Testis (tissue), 2 donors: ENCODE measurements at regions not wholly inside any gene's neighbourhood (a gene's known extent, or its start where the extent isn't known, plus 50 kb on each side); places are given as distances from the start of the nearest gene placed in this dataset.

Experiments
- DNase-seq: peaks from one replicate; pipeline ENCODE4 v3.0.0-alpha.2; 2019
- H3K27ac ChIP-seq, 2 donors: fragments of 200-600 bp; sonication (generic); one replicate each; pipeline ENCODE4 v1.5.1; 2019
- H3K27me3 ChIP-seq: fragments of 200-600 bp; sonication (generic); one replicate; pipeline ENCODE4 v1.5.1; 2019
- H3K36me3 ChIP-seq: fragments of 200-600 bp; sonication (generic); one replicate; pipeline ENCODE4 v1.5.1; 2017; ENCODE audit warnings: low read depth; ENCODE audit errors: missing control alignments
- H3K4me1 ChIP-seq: fragments of 200-600 bp; sonication (generic); one replicate; pipeline ENCODE4 v1.5.1; 2019
- H3K4me3 ChIP-seq, 2 donors: fragments of 200-600 bp; sonication (generic); one replicate each; pipeline ENCODE4 v1.5.1; 2017 to 2019
- H3K9me3 ChIP-seq: fragments of 200-600 bp; sonication (generic); one replicate; pipeline ENCODE4 v1.5.1; 2017
- POLR2A ChIP-seq: fragments of 450-650 bp; IDR thresholded peaks from one replicate; pipeline ENCODE4 v1.6.1; 2017; ENCODE audit warnings: antibody characterized with exemption, mild to moderate bottlenecking, moderate library complexity
- WGBS, 2 donors: methylation state at CpG; one replicate each; pipeline ENCODE4 v1.1.5; 2018; 5-methylcytosine and 5-hydroxymethylcytosine counted together
- intact Hi-C: fragments of 100-400 bp; cut with DNase I; formaldehyde crosslinking; loops from one replicate; pipeline ENCODE4 v1.15.1; 2023; ENCODE audit warnings: low total_unique reads
- TF ChIP-seq, protein P1 (sequence below), 3 experiments: fragments of 450-650 bp in 2 of 3; fragments of 200-600 bp in 1 of 3; sonication (generic) in 1 of 3; IDR thresholded peaks; one replicate each; pipeline ENCODE4 v1.5.1; 2016 to 2019; ENCODE audit warnings: antibody characterized with exemption in 3 of 3, mild to moderate bottlenecking in 2 of 3, moderate library complexity in 1 of 3

DNA sequence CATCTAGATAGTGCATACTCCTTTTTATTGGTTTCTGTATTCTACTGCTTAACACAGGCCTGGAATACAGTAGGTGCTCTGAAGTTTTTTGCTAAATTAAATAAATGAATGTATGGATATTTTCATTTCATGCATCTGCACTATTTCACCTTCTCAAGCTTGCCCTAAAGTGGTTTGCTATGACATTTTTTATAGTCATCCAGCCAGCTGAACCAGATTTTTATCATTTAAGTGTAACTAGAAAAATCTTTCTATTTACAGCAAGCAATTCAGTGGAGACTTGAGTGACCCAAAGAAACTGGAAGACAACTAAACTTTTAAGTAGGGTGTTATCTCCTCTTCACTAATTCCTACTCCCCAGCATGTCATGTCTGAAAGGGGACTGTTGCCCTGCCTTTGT, 354.9 kb downstream of the OSR1 start:
- intact Hi-C loops, result no loop called here
- TF ChIP-seq, protein P1, sequence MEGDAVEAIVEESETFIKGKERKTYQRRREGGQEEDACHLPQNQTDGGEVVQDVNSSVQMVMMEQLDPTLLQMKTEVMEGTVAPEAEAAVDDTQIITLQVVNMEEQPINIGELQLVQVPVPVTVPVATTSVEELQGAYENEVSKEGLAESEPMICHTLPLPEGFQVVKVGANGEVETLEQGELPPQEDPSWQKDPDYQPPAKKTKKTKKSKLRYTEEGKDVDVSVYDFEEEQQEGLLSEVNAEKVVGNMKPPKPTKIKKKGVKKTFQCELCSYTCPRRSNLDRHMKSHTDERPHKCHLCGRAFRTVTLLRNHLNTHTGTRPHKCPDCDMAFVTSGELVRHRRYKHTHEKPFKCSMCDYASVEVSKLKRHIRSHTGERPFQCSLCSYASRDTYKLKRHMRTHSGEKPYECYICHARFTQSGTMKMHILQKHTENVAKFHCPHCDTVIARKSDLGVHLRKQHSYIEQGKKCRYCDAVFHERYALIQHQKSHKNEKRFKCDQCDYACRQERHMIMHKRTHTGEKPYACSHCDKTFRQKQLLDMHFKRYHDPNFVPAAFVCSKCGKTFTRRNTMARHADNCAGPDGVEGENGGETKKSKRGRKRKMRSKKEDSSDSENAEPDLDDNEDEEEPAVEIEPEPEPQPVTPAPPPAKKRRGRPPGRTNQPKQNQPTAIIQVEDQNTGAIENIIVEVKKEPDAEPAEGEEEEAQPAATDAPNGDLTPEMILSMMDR (IDR thresholded peaks at IDR 0.05), result no peak
- TF ChIP-seq POLR2A, result no peak
- no peak for DNase-seq
- H3K4me3 ChIP-seq, result no peak overlapping the region
- H3K27ac ChIP-seq, result no peak overlapping the region
- H3K36me3 ChIP-seq, result no peaks in the 10 kb centered on the region
- H3K27me3 ChIP-seq, result no peaks in the 10 kb centered on the region
- H3K4me1 ChIP-seq, result no peaks in the 10 kb centered on the region
- H3K9me3 ChIP-seq, result no peaks in the 10 kb centered on the region

DNA sequence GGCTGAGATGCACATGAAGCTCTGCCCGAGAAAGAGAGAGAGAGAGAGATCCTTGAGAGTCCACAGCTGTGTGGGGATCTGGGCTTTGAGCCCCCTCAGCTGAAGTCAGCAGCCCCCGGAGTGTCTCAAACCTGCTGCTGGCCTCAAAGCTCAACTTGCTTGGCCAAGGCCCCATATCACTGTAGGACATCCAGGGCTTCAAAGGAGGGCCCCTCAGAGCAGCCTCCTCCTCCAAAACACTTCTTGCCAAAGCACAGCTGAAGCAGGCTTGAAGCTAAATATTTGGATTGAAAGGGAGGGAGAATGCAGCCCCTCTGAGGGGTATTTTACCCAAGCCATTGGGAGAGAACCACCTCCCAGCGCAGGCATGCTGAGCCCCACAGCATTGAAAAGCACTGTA, 357.6 kb downstream of the OSR1 start:
- peaks cover 7% of the 10 kb centered on the region for H3K4me1 ChIP-seq
- TF ChIP-seq POLR2A, result no peak
- TF ChIP-seq, protein P1 (IDR thresholded peaks at IDR 0.05), result no peak
- no peak overlapping the region for H3K4me3 ChIP-seq
- H3K9me3 ChIP-seq, result no peaks in the 10 kb centered on the region
- H3K36me3 ChIP-seq, result no peaks in the 10 kb centered on the region
- 73 to 90% methylated on average over 2 to 3 of the region's 3 CpGs for WGBS, 2 donors
- DNase-seq, result no peak
- intact Hi-C loops, result no loop called here
- no peak overlapping the region for H3K27ac ChIP-seq
- H3K27me3 ChIP-seq, result no peaks in the 10 kb centered on the region

DNA sequence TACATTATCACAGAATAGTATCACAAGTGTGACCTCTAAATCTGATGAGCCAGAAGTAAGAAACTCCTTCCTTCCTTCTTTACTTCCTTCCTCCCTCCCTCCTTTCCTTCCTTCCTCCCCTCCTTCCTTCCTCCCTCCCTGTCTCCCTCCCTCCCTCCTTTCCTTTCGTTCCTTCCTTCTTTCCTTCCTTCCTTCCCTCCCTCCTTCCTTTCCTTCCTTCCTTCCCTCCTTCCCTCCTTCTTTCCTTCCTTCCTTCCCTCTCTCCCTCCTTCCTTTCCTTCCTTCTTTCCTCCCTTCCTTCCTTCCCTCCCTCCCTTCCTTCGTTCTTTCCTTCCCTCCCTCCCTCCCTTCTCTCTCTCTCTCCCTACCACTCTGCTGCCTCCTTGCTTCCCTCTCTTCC, 359.2 kb downstream of the OSR1 start:
- Histone ChIP-seq H3K27ac (no peak overlapping the region), H3K36me3 (no peaks in the 10 kb centered on the region), H3K27me3 (no peaks in the 10 kb centered on the region), H3K9me3 (no peaks in the 10 kb centered on the region), H3K4me3 (no peak overlapping the region), H3K4me1 (peaks cover 7% of the 10 kb centered on the region)
- DNase-seq, result no peak
- intact Hi-C loops, result no loop called here
- TF ChIP-seq, protein P1 (IDR thresholded peaks at IDR 0.05), result no peak
- no peak for TF ChIP-seq POLR2A
- WGBS, 2 donors, result 81 to 98% methylated on average over 2 of the region's 2 CpGs

DNA sequence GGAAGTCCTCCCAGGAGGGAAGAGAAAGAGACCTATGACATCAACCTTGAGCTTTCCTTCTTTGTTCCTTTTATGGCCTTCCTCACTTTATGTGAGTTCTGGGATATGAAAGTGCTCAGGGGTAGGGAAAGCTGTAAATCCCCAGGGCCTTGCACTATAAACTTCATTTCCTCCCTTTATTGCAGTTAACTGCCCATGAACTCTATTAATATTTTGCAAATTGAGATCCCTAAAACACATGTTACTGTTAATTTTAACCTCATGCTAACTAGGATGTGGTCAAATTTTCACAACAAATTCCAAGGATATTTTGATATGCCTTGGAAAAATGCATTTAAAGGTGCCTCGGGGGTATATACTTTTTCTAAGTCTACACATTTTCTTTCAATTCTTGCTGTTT, 359.9 kb downstream of the OSR1 start:
- intact Hi-C loops, result no loop called here

DNA sequence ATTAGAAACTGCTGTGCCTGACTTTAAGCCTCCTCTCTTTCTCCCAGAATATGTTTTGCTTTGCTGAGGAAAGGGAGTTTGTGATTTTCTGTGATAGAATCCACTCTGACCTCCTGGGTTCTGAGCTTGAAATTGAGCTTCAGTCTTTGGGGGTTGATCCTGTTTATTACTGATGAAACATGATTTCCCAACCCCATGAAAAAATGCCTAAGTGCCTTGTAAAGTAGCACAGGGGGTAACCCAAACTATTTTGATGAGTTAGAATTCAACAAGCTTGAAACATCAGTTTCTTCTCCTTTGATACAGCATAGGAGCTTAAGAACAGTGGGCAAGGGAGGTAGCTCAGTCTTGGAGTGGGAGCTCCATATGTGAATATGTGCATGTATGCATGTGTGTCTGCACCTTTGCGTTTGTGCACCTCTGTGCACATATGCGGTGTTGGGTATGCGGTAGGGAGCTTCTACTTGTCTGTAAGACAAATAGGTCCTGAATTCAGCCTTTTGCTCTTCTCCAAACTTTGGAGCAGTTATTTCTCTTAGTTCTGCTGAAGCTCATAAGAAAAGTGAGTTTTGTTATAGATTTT, 364.6 kb downstream of the OSR1 start:
- peaks cover 26% of the 10 kb centered on the region for H3K4me1 ChIP-seq
- no peaks in the 10 kb centered on the region for H3K9me3 ChIP-seq
- intact Hi-C loops, result no loop called here
- no peak overlapping the region for H3K27ac ChIP-seq
- H3K36me3 ChIP-seq, result no peaks in the 10 kb centered on the region
- TF ChIP-seq POLR2A, result no peak
- TF ChIP-seq, protein P1 (IDR thresholded peaks at IDR 0.05), result no peak
- no peak for DNase-seq
- no peaks in the 10 kb centered on the region for H3K27me3 ChIP-seq
- H3K4me3 ChIP-seq, result no peak overlapping the region
- WGBS, 2 donors, result 92 to 97% methylated on average over 3 of the region's 3 CpGs

More for the DNA sequence above, 359.9 kb downstream of the OSR1 start:
- Histone ChIP-seq H3K4me3 (no peak overlapping the region), H3K4me1 (peaks cover 7% of the 10 kb centered on the region), H3K27me3 (no peaks in the 10 kb centered on the region), H3K9me3 (no peaks in the 10 kb centered on the region), H3K27ac (no peak overlapping the region), H3K36me3 (no peaks in the 10 kb centered on the region)
- WGBS, 2 donors, result 51 to 72% methylated on average over 1 of the region's 1 CpG
- no peak for DNase-seq
- TF ChIP-seq POLR2A, result no peak
- TF ChIP-seq, protein P1 (IDR thresholded peaks at IDR 0.05), result no peak
